GM12878 (cell line): ENCODE measurements at regions not wholly inside any gene's neighbourhood (a gene's known extent, or its start where the extent isn't known, plus 50 kb on each side); places are given as distances from the start of the nearest gene placed in this dataset.

Experiments used
- CREM ChIP-seq: IDR thresholded peaks from 2 replicates; pipeline ENCODE4 v1.6.1; 2014; ENCODE audit warnings: antibody characterized with exemption, low read depth
- EGR1 ChIP-seq, 2 experiments: IDR thresholded peaks; 1 replicate in 1 of 2; 2 replicates in 1 of 2; pipeline ENCODE4 v1.6.1; 2011 to 2012; ENCODE audit warnings: low read depth in 2 of 2, low read length in 2 of 2, borderline replicate concordance in 1 of 2, mild to moderate bottlenecking in 1 of 2, moderate library complexity in 1 of 2
- HDAC6 ChIP-seq: fragments of 200-600 bp; sonication (generic); IDR thresholded peaks from one replicate; pipeline ENCODE4 v1.8.0; 2017; ENCODE audit warnings: antibody characterized with exemption; ENCODE audit not compliant: unreplicated experiment
- RELA ChIP-seq: fragments of 450-650 bp; IDR thresholded peaks from 2 replicates; pipeline ENCODE4 v1.8.0; 2014; ENCODE audit warnings: borderline replicate concordance; ENCODE audit not compliant: partially characterized antibody
- TF ChIP-seq, protein P1 (sequence below): IDR thresholded peaks from 2 replicates; pipeline ENCODE4 v1.6.1; 2012; ENCODE audit warnings: mild to moderate bottlenecking, low read depth, low read length
- TF ChIP-seq, protein P2 (sequence below): fragments of 450-650 bp; IDR thresholded peaks from 2 replicates; pipeline ENCODE4 v1.6.1; 2017; ENCODE audit warnings: mild to moderate bottlenecking, moderate library complexity

DNA sequence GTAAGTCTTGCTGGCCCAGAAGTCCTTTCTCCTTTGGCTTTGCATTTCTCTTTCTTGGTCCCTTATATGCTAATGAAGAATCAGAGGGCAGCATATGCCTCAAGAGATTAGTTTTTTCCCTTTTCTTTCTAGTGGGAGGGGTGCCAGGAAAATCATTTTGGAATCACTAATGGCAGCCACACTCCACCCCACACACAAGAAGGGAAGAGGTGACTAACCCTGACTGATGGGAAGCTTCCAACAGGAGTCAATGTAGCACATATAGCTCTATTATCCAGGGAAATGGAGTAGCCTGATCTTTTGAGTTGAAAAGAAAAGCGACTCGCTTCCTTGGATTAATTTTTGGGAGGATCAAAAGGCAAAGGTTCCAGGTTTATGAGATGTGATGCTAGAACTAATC, 225.3 kb downstream of the KIF20B start (continued):
- TF ChIP-seq, protein P1, sequence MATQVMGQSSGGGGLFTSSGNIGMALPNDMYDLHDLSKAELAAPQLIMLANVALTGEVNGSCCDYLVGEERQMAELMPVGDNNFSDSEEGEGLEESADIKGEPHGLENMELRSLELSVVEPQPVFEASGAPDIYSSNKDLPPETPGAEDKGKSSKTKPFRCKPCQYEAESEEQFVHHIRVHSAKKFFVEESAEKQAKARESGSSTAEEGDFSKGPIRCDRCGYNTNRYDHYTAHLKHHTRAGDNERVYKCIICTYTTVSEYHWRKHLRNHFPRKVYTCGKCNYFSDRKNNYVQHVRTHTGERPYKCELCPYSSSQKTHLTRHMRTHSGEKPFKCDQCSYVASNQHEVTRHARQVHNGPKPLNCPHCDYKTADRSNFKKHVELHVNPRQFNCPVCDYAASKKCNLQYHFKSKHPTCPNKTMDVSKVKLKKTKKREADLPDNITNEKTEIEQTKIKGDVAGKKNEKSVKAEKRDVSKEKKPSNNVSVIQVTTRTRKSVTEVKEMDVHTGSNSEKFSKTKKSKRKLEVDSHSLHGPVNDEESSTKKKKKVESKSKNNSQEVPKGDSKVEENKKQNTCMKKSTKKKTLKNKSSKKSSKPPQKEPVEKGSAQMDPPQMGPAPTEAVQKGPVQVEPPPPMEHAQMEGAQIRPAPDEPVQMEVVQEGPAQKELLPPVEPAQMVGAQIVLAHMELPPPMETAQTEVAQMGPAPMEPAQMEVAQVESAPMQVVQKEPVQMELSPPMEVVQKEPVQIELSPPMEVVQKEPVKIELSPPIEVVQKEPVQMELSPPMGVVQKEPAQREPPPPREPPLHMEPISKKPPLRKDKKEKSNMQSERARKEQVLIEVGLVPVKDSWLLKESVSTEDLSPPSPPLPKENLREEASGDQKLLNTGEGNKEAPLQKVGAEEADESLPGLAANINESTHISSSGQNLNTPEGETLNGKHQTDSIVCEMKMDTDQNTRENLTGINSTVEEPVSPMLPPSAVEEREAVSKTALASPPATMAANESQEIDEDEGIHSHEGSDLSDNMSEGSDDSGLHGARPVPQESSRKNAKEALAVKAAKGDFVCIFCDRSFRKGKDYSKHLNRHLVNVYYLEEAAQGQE: no peak
- TF ChIP-seq EGR1 (IDR thresholded peaks at IDR 0.05; ENCODE audit: borderline replicate concordance in 1 of 2, low read depth in 2 of 2, low read length in 2 of 2) (no peak), CREM (no peak), HDAC6 (no peak), RELA (no peak)
- TF ChIP-seq, protein P2, sequence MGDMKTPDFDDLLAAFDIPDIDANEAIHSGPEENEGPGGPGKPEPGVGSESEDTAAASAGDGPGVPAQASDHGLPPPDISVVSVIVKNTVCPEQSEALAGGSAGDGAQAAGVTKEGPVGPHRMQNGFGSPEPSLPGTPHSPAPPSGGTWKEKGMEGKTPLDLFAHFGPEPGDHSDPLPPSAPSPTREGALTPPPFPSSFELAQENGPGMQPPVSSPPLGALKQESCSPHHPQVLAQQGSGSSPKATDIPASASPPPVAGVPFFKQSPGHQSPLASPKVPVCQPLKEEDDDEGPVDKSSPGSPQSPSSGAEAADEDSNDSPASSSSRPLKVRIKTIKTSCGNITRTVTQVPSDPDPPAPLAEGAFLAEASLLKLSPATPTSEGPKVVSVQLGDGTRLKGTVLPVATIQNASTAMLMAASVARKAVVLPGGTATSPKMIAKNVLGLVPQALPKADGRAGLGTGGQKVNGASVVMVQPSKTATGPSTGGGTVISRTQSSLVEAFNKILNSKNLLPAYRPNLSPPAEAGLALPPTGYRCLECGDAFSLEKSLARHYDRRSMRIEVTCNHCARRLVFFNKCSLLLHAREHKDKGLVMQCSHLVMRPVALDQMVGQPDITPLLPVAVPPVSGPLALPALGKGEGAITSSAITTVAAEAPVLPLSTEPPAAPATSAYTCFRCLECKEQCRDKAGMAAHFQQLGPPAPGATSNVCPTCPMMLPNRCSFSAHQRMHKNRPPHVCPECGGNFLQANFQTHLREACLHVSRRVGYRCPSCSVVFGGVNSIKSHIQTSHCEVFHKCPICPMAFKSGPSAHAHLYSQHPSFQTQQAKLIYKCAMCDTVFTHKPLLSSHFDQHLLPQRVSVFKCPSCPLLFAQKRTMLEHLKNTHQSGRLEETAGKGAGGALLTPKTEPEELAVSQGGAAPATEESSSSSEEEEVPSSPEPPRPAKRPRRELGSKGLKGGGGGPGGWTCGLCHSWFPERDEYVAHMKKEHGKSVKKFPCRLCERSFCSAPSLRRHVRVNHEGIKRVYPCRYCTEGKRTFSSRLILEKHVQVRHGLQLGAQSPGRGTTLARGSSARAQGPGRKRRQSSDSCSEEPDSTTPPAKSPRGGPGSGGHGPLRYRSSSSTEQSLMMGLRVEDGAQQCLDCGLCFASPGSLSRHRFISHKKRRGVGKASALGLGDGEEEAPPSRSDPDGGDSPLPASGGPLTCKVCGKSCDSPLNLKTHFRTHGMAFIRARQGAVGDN: no peak
